H1 (cell line): ENCODE measurements at regions not wholly inside any gene's neighbourhood (a gene's known extent, or its start where the extent isn't known, plus 50 kb on each side); places are given as distances from the start of the nearest gene placed in this dataset.
A peak's percentile ranks its signal among the peaks of the same experiment; 100 is the strongest.

Experiments used
- CTCF ChIA-PET: fragments of 300-600 bp; sonication (Branson Sonifier 250); formaldehyde crosslinking; loops from one replicate; lab custom pipeline; 2021; ENCODE audit not compliant: partially characterized antibody; lab: Charles Lee
- POLR2A ChIA-PET: fragments of 300-600 bp; sonication (Branson Sonifier 250); formaldehyde crosslinking; loops from one replicate; lab custom pipeline; 2021; ENCODE audit warnings: inconsistent platforms; ENCODE audit not compliant: partially characterized antibody; lab: Charles Lee
- DNase-seq, 2 experiments: peaks; one replicate each; pipeline versions ENCODE4 v3.0.0 to v3.0.0-alpha.2; 2010 to 2022; ENCODE audit warnings: low spot score in 2 of 2, low read depth in 1 of 2, mixed read lengths in 1 of 2
- FAIRE-seq: peaks from 2 replicates; lab custom pipeline; 2011; peaks lifted over from hg19 to GRCh38; lab: Jason Lieb, UNC
- H2AFZ ChIP-seq: 2 replicates; pipeline ENCODE4 v1.8.1; 2012; ENCODE audit warnings: low read length, inconsistent platforms
- H2AK5ac ChIP-seq: 2 replicates; pipeline ENCODE4 v1.6.1; 2013; ENCODE audit warnings: low read depth, low read length
- H2BK120ac ChIP-seq: replicated peaks from 2 replicates; pipeline ENCODE3; 2013; ENCODE audit warnings: low read depth, low read length, inconsistent platforms
- H2BK12ac ChIP-seq: 2 replicates; pipeline ENCODE4 v1.6.1; 2013; ENCODE audit warnings: low read depth, low read length
- H2BK15ac ChIP-seq: 2 replicates; pipeline ENCODE4 v1.6.1; 2013; ENCODE audit warnings: low read length
- H2BK20ac ChIP-seq: 2 replicates; pipeline ENCODE4 v1.6.1; 2013; ENCODE audit warnings: low read length
- H2BK5ac ChIP-seq: 2 replicates; pipeline ENCODE4 v1.6.1; 2013; ENCODE audit warnings: low read depth, low read length
- H3K14ac ChIP-seq: 2 replicates; pipeline ENCODE4 v1.6.1; 2013; ENCODE audit warnings: inconsistent platforms; ENCODE audit not compliant: insufficient read length
- H3K18ac ChIP-seq: 2 replicates; pipeline ENCODE4 v1.6.1; 2013; ENCODE audit warnings: low read length; ENCODE audit errors: extremely low read depth
- H3K23ac ChIP-seq: 2 replicates; pipeline ENCODE4 v1.6.1; 2013; ENCODE audit warnings: inconsistent platforms; ENCODE audit not compliant: insufficient read length
- H3K23me2 ChIP-seq: 2 replicates; pipeline ENCODE4 v1.6.1; 2013; ENCODE audit warnings: low read depth, low read length
- H3K27ac ChIP-seq: 2 replicates; pipeline ENCODE4 v1.6.1; 2011; ENCODE audit warnings: low read depth, low read length, inconsistent platforms
- H3K27me3 ChIP-seq, 4 experiments: replicated peaks in 1 of 4; 1 replicate in 1 of 4; 2 replicates in 3 of 4; pipeline versions ENCODE4 v1.6.1 to v1.8.1; 2011 to 2013; ENCODE audit warnings: low read length in 3 of 4, mild to moderate bottlenecking in 3 of 4, inconsistent platforms in 2 of 4, mixed read lengths in 2 of 4, moderate library complexity in 1 of 4; ENCODE audit not compliant: control insufficient read depth in 3 of 4, insufficient read depth in 3 of 4; ENCODE audit errors: extremely low read depth in 1 of 4
- H3K36me3 ChIP-seq, 4 experiments: 2 replicates each; pipeline versions ENCODE4 v1.6.1 to v1.8.1; 2011 to 2013; ENCODE audit warnings: mild to moderate bottlenecking in 4 of 4, low read length in 3 of 4, moderate library complexity in 2 of 4, control low read depth in 1 of 4, inconsistent platforms in 1 of 4; ENCODE audit not compliant: insufficient read depth in 4 of 4, control insufficient read depth in 2 of 4
- H3K4ac ChIP-seq: replicated peaks from 2 replicates; pipeline ENCODE3; 2013; ENCODE audit warnings: low read length, low read depth, mixed read lengths, inconsistent platforms; ENCODE audit not compliant: insufficient read length
- H3K4me1 ChIP-seq, 4 experiments: replicated peaks in 1 of 4; 1 replicate in 1 of 4; 2 replicates in 3 of 4; pipeline versions ENCODE4 v1.6.1 to v1.8.1; 2011 to 2013; ENCODE audit warnings: low read length in 3 of 4, inconsistent platforms in 2 of 4, mixed read lengths in 1 of 4; ENCODE audit not compliant: insufficient read depth in 4 of 4, control insufficient read depth in 3 of 4
- H3K4me2 ChIP-seq, 2 experiments: 2 replicates each; pipeline versions ENCODE4 v1.6.1 to v1.8.1; 2011 to 2013; ENCODE audit warnings: low read depth in 2 of 2, low read length in 2 of 2, control low read depth in 1 of 2, inconsistent platforms in 1 of 2, mild to moderate bottlenecking in 1 of 2; ENCODE audit not compliant: insufficient read depth in 1 of 2
- H3K4me3 ChIP-seq, 4 experiments: fragments of 200-600, 300-600 bp in 1 of 4; sonication (generic), shearing (Covaris generic), sonication (Bioruptor Twin) in 1 of 4; 2 replicates each; pipeline versions ENCODE4 v1.5.1 to v1.8.1; 2011 to 2016; ENCODE audit warnings: low read length in 4 of 4, low read depth in 3 of 4, control low read depth in 2 of 4, inconsistent platforms in 2 of 4, mild to moderate bottlenecking in 2 of 4, mixed read lengths in 1 of 4, moderate library complexity in 1 of 4; ENCODE audit not compliant: insufficient read depth in 2 of 4; ENCODE audit errors: extremely low read depth in 1 of 4
- H3K56ac ChIP-seq: replicated peaks from 2 replicates; pipeline ENCODE3; 2013; ENCODE audit warnings: low read depth, mild to moderate bottlenecking, mixed read lengths, low read length, inconsistent platforms; ENCODE audit not compliant: insufficient read length
- H3K79me1 ChIP-seq: 2 replicates; pipeline ENCODE4 v1.6.1; 2013; ENCODE audit warnings: low read depth, low read length, control low read depth
- H3K79me2 ChIP-seq, 2 experiments: 2 replicates each; pipeline versions ENCODE4 v1.6.1 to v1.8.1; 2012 to 2013; ENCODE audit warnings: low read length in 2 of 2, mild to moderate bottlenecking in 2 of 2, inconsistent platforms in 1 of 2; ENCODE audit not compliant: insufficient read depth in 2 of 2, control insufficient read depth in 1 of 2
- H3K9ac ChIP-seq, 4 experiments: replicated peaks in 1 of 4; 1 replicate in 1 of 4; 2 replicates in 3 of 4; pipeline versions ENCODE4 v1.6.1 to v1.8.1; 2011 to 2013; ENCODE audit warnings: low read depth in 3 of 4, low read length in 3 of 4, control low read depth in 2 of 4, mild to moderate bottlenecking in 2 of 4, moderate library complexity in 2 of 4, inconsistent platforms in 1 of 4; ENCODE audit errors: extremely low read depth in 1 of 4
- H3K9me3 ChIP-seq, 2 experiments: 2 replicates each; pipeline versions ENCODE4 v1.6.1 to v1.8.1; 2012 to 2013; ENCODE audit warnings: mild to moderate bottlenecking in 2 of 2, moderate library complexity in 2 of 2, control low read depth in 1 of 2, inconsistent platforms in 1 of 2, low read depth in 1 of 2, low read length in 1 of 2, mixed read lengths in 1 of 2; ENCODE audit not compliant: insufficient read depth in 2 of 2
- H4K20me1 ChIP-seq, 2 experiments: replicated peaks in 1 of 2; 2 replicates each; pipeline versions ENCODE3 to v1.8.1; 2011 to 2013; ENCODE audit warnings: inconsistent platforms in 2 of 2, low read length in 2 of 2, mild to moderate bottlenecking in 1 of 2; ENCODE audit not compliant: insufficient read depth in 2 of 2, control insufficient read depth in 1 of 2
- H4K5ac ChIP-seq: 2 replicates; pipeline ENCODE4 v1.6.1; 2013; ENCODE audit warnings: low read length, low read depth, mixed read lengths, inconsistent platforms; ENCODE audit not compliant: insufficient read length
- H4K8ac ChIP-seq: 2 replicates; pipeline ENCODE4 v1.8.0; 2013; ENCODE audit warnings: mild to moderate bottlenecking, moderate library complexity, low read length, inconsistent platforms; ENCODE audit not compliant: insufficient read depth; ENCODE audit errors: extremely low read depth
- H4K91ac ChIP-seq: replicated peaks from 2 replicates; pipeline ENCODE3; 2013; ENCODE audit warnings: low read length, mixed read lengths, inconsistent platforms; ENCODE audit not compliant: insufficient read length
- CREB1 ChIP-seq: IDR thresholded peaks from 2 replicates; pipeline ENCODE4 v1.6.1; 2012; ENCODE audit warnings: inconsistent platforms
- EZH2 ChIP-seq: fragments of 200-600 bp; sonication (generic); IDR thresholded peaks from 2 replicates; pipeline ENCODE4 v1.7.1; 2012; ENCODE audit warnings: low read depth, mild to moderate bottlenecking, moderate library complexity, low read length, inconsistent platforms; ENCODE audit not compliant: severe bottlenecking
- SUZ12 ChIP-seq: fragments of 200-600 bp; sonication (generic); IDR thresholded peaks from 2 replicates; pipeline ENCODE4 v1.6.1; 2012; ENCODE audit warnings: mild to moderate bottlenecking, inconsistent platforms, low read length, moderate library complexity, mixed read lengths
- WGBS, 2 experiments: shearing (Covaris generic) in 1 of 2; methylation state at CpG; one replicate each; pipeline versions ENCODE4 v1.1.6 to v1.1.7; 2013 to 2015; ENCODE audit warnings: low lambda C conversion rate in 2 of 2, mixed read lengths in 2 of 2, inconsistent platforms in 1 of 2, low coverage in 1 of 2, missing lambda C conversion rate in 1 of 2; ENCODE audit not compliant: insufficient replicate concordance in 2 of 2, insufficient coverage in 1 of 2, insufficient read length in 1 of 2; ENCODE audit errors: extremely low coverage in 1 of 2, missing lambda C conversion rate in 1 of 2; 5-methylcytosine and 5-hydroxymethylcytosine counted together
- TF ChIP-seq, protein P1 (sequence below): IDR thresholded peaks from 2 replicates; pipeline ENCODE4 v1.6.1; 2012; ENCODE audit warnings: inconsistent platforms

DNA sequence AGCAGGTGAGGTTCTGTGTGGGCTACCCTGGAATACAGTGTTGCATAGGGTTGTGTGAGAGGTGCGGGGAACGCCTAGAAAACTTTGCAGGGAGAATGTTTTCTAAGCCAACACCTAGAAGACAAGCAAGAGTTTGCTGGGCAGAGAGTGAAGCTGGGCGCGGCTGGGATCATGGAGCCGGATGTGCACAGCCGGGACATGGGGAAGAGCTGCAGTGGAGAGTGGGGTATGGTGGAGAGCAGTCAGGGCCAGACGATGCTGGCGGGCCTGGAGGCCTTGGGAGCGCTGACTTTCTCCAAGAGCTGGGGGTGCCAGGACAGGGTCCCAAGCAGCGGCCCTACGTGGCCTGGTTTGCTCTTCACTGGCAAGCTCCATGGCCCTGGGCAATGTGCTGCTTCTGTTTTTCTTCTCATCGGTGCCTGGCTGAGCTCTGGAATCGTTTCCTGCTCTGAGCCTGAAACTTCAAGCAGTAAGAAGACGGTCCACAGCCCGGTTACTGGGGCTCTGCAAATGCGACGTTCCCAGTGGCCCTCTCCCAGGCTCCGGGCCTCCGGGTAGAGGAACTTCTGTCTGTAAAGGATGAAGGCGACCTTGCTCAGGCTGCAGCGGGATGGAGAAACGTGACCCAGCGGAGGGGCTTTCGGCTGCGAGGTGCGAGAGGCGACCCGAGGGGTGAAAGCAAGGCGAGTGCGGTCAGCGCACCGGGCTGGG, 51.9 kb upstream of the CD34 start:
- no peak overlapping the region for H2BK120ac ChIP-seq
- no peak overlapping the region; the same call in 1 of the 2 replicates for H3K27ac ChIP-seq
- H3K4ac ChIP-seq, result no peak overlapping the region
- WGBS, 2 experiments, result 37% methylated on average over 31 of the region's 32 CpGs; no CpG with 5 or more reads in 1 of the 2 experiments
- TF ChIP-seq CREB1, result no peak
- TF ChIP-seq, protein P1, sequence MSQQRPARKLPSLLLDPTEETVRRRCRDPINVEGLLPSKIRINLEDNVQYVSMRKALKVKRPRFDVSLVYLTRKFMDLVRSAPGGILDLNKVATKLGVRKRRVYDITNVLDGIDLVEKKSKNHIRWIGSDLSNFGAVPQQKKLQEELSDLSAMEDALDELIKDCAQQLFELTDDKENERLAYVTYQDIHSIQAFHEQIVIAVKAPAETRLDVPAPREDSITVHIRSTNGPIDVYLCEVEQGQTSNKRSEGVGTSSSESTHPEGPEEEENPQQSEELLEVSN, result peak; percentile 69
- TF ChIP-seq EZH2, result peak; percentile 40
- TF ChIP-seq SUZ12, result peak; percentile 39; the same call in 1 of the 2 replicates
- no peak for FAIRE-seq
- H3K18ac ChIP-seq, result peak overlapping the region; percentile 95
- ChIA-PET CTCF (interaction anchor here (0.6 to 10.0 kb wide), 39 partner anchors 9 to 378 kb away, joined by 3 to 223 read pairs (median 6); partner anchors contain the start of gene CD34), POLR2A (interaction anchor here (0.7 to 1.9 kb wide), 12 partner anchors 11 to 157 kb away, joined by 3 to 10 read pairs (median 3); no protein-coding TSS in a partner anchor)
- no peaks in the 10 kb centered on the region for H3K79me1 ChIP-seq
- peak overlapping the region; percentile 39 to 84 for H3K4me2 ChIP-seq
- H2BK15ac ChIP-seq, result peak overlapping the region; percentile 29; the same call in 1 of the 2 replicates
- peak overlapping the region; percentile 44 for H4K91ac ChIP-seq
- H2AK5ac ChIP-seq, result no peak overlapping the region
- H3K4me3 ChIP-seq, result peak overlapping the region; percentile 30 to 64 (median 53)
- no peak overlapping the region for H2BK20ac ChIP-seq
- H4K5ac ChIP-seq, result peak overlapping the region; percentile 13
- no peak overlapping the region for H3K23ac ChIP-seq
- no peak overlapping the region for H3K14ac ChIP-seq
- H2AFZ ChIP-seq, result peak overlapping the region; percentile 85
- no peaks in the 10 kb centered on the region for H3K9me3 ChIP-seq
- peak overlapping the region; percentile 71 for H3K56ac ChIP-seq
- H3K27me3 ChIP-seq, result peaks cover 25 to 67% (median 48%) of the 10 kb centered on the region in 4 experiments
- H2BK12ac ChIP-seq, result no peak overlapping the region
- peaks cover 6% of the 10 kb centered on the region; the same call in 1 of the 2 replicates for H3K23me2 ChIP-seq
- no peaks in the 10 kb centered on the region for H4K20me1 ChIP-seq
- DNase-seq, result no peak
- H2BK5ac ChIP-seq, result no peak overlapping the region
- H4K8ac ChIP-seq, result peak overlapping the region; percentile 96
- H3K79me2 ChIP-seq, result no peaks in the 10 kb centered on the region
- H3K36me3 ChIP-seq, result no peaks in the 10 kb centered on the region
- H3K4me1 ChIP-seq, result peaks cover 0 to 17% (median 5%) of the 10 kb centered on the region in 4 experiments; a peak in 6 of 7 replicates
- peak overlapping the region in 3 of 4 experiments; percentile 63 to 72 (median 71); a peak in 5 of 7 replicates for H3K9ac ChIP-seq
